ENCODE measurements at regions not wholly inside any gene's neighbourhood (a gene's known extent, or its start where the extent isn't known, plus 50 kb on each side); places are given as distances from the start of the nearest gene placed in this dataset.
"Not testable (repeated sequence)": the region's sequence is repeated elsewhere in the genome, so short reads cannot be mapped to it uniquely, and the experiment has no call there.

- not testable (repeated sequence) for DNase-seq
These were observed 146.1 kb downstream of the ZNF92 start for GRCh38 chr7:65519751-65520150.

DNA sequence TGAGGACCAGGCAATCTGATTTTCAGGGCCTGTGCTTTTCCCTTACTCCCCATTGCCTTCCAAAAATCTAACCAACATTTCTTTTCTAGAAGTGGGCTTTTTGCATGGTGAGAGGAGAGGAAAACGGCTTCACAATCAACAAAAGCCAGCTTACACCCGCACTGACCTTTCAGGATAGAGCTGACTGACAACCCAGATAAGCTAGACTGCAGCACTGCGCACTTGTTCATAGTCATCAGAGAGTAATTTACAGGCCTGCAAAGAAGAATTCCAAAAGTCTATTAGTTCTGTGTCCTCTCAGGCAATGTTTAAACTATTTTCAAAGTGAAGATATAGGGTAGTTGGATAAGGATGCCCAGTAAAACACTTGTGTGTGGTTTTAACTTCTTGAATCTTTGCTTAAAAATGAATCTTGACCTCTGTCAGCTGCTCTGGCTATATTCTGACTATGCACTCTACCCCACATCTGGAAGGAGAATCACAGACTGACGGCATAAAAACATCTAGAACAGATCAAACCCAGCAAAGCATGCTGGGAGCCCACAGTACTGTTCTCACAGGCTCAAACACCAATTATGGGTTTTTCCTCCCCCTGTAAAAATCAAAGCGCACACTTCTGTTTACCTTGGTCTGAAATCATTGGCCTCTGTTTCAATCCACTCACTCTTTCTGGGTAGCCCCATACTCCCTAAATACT lies 172.0 kb downstream of the ZNF92 start:
- not testable (repeated sequence) for DNase-seq

DNA sequence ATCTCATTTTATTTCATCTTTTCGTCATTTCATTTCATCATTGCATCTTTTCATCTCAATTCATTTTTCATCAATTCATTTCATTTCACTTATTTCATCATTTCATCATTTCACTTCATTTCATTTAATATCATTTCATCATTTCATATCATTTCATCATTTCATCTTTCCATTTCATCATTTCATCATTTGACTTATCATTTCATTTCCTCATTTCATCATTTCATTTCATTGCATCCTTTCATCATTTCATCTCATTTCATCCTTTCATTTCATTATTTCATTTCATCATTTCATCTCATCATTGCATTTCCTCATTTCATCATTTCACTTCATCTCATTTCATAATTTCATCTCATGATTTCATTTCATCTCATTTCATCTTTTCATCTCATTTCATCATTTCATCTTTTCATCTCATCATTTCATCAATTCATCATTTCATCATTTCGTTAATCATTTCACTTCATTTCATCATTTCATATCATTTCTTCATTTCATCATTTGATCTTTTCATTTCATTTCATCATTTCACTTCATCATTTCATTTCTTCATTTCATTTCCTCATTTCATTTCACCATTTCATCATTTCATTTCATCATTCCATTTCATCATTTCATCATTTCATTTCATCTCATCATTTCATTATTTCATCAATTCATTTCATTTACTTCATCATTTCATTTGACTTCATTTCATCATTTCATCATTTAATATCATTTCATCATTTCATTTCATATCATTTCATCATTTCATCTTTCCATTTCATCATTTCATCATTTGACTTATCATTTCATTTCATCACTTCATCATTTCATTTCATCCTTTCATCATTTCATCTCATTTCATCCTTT lies 176.2 kb downstream of the ZNF92 start:
- not testable (repeated sequence) for DNase-seq

DNA sequence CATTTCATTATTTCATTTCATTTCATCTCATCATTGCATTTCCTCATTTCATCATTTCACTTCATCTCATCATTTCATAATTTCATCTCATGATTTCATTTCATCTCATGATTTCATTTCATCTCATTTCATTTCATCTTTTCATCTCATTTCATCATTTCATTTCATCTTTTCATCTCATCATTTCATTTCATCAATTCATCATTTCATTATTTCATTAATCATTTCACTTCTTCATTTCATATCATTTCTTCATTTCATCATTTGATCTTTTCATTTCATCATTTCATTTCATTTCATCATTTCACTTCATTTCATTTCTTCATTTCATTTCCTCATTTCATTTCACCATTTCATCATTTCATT lies 176.8 kb downstream of the ZNF92 start:
- DNase-seq: not testable (repeated sequence)

GRCh38 chr7:65551042-65551441 lies 177.4 kb downstream of the ZNF92 start:
- DNase-seq: not testable (repeated sequence)

GRCh38 chr7:65554553-65555476 lies 181.2 kb downstream of the ZNF92 start:
- DNase-seq: not testable (repeated sequence)

DNA sequence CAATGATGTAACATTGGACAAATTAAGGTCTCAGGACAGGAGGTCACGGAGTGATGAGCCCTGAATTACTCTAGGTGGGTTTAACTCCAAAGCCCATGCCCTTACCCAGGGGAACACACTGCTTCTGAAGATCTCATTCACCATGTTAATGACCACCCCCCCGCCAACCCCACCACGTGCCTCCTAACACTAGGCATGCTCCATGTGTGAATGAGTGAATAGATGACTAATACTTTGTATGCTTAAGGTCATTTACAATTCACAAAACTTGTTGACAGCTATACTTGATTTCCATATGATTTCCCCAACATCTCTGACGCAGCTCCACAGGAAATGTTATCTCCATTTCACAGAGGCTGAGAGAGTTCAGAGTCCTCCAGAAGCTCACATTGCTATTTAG lies 184.9 kb downstream of the ZNF92 start:
- DNase-seq: not testable (repeated sequence)

GRCh38 chr7:65561786-65562372 lies 188.2 kb downstream of the ZNF92 start:
- DNase-seq: not testable (repeated sequence)

- DNase-seq: not testable (repeated sequence)
These were observed 188.9 kb downstream of the ZNF92 start for GRCh38 chr7:65562522-65562921.

GRCh38 chr7:65563333-65563732 lies 189.7 kb downstream of the ZNF92 start:
- not testable (repeated sequence) for DNase-seq

- not testable (repeated sequence) for DNase-seq
These were observed 194.6 kb downstream of the ZNF92 start for GRCh38 chr7:65568226-65568625.

- not testable (repeated sequence) for DNase-seq
These were observed 197.3 kb downstream of the ZNF92 start for GRCh38 chr7:65570990-65571389.

GRCh38 chr7:65572581-65572980 lies 198.9 kb downstream of the ZNF92 start:
- DNase-seq: not testable (repeated sequence)

- not testable (repeated sequence) for DNase-seq
These were observed 202.7 kb downstream of the ZNF92 start for GRCh38 chr7:65576370-65576769.

- DNase-seq: not testable (repeated sequence)
These were observed 209.0 kb downstream of the ZNF92 start for GRCh38 chr7:65582518-65583119.

GRCh38 chr7:65602495-65602894 lies 228.8 kb downstream of the ZNF92 start:
- DNase-seq: not testable (repeated sequence)

DNA sequence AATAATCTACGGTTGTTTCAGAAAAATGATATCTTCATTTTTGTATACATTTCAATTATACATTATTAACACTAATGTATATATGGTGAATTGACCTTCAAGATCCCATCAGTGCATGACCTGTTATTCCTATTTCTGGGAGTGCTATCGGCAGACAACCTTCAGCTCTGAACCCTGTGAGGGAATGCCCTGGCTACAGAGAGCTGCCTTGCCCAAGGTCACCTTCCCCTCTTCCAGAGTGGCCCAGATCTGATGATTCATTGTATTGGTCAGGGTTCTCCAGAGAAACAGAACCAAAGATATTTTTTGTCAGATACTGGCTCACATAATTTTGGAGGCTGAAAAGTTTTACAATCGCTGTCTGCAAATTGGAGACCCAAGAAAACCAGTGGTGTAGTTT lies 235.5 kb downstream of the ZNF92 start:
- no peak for DNase-seq

GRCh38 chr7:65613644-65614289 lies 240.1 kb downstream of the ZNF92 start:
- DNase-seq: not testable (repeated sequence)

DNA sequence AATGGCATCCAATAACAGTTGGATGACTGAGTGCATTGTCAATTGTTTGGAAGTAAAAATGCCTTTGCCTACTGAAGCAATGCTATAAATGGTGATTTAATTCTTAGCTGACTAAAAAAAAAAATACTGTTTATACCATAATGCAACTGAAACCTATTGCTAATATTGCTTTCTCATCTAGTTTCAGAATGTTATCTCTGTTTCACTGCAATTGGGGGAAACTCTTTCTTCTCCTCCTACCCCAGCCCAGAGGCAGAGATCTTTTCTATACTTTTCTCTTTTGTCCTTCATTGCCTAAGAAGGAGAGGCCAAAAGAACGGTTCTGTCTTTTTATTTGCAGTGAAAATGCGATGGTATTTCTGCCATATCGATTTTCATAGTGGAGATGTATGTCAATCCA lies 242.5 kb downstream of the ZNF92 start:
- DNase-seq: not testable (repeated sequence)

GRCh38 chr7:65620216-65620615 lies 246.6 kb downstream of the ZNF92 start:
- not testable (repeated sequence) for DNase-seq

DNA sequence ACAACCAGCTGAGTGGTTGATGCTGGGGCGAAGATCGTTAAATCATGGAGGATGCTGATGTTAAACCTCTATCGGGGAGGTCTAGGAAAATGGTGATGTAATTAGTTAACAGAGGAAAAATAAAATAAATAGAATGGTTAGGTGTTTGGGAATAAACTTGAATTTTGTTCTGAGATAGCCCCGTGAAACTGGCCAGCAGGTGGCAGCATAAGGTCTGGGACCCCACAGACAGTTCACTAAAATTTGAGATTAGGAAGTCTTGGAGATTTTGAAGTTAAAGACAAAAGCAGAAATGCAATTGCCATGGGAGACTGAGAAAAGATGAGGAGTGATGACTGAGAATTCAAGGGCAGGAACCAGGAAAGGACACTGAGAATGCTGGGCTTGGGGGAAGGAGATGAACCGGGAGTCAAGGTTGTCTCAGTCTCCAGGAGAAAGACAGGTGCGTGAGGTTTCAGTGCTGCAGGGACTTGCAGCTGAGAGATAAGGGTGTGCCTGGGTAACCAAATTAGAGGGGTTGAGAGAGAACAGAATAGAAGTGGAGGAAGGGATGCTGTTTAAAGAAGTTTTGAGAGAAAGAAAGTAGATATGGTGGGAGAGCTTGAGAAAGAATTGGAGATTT lies 248.0 kb downstream of the ZNF92 start:
- DNase-seq: peak; percentile 28
